NB4 (cell line): ENCODE measurements at regions not wholly inside any gene's neighbourhood (a gene's known extent, or its start where the extent isn't known, plus 50 kb on each side); places are given as distances from the start of the nearest gene placed in this dataset.

ENCODE experiments used
- DNase-seq: peaks from one replicate; pipeline ENCODE4 v3.0.0; 2010; ENCODE audit warnings: low read depth
- H3K4me3 ChIP-seq: one replicate; pipeline ENCODE4 v1.5.1; 2011; ENCODE audit warnings: mild to moderate bottlenecking, low read depth, low read length, moderate library complexity
- MYC ChIP-seq: IDR thresholded peaks from 2 replicates; pipeline ENCODE4 v1.6.1; 2011; ENCODE audit warnings: low read depth, low read length
- POLR2A ChIP-seq: IDR thresholded peaks from 2 replicates; pipeline ENCODE4 v1.6.1; 2011; ENCODE audit warnings: mild to moderate bottlenecking; ENCODE audit not compliant: insufficient read length; ENCODE audit errors: extremely low read depth
- TF ChIP-seq, protein P1 (sequence below): IDR thresholded peaks from one replicate; pipeline ENCODE4 v1.5.1; 2012; ENCODE audit warnings: low read depth, low read length
- TF ChIP-seq, protein P2 (sequence below): IDR thresholded peaks from 2 replicates; pipeline ENCODE4 v1.6.1; 2011; ENCODE audit warnings: low read depth, low read length

DNA sequence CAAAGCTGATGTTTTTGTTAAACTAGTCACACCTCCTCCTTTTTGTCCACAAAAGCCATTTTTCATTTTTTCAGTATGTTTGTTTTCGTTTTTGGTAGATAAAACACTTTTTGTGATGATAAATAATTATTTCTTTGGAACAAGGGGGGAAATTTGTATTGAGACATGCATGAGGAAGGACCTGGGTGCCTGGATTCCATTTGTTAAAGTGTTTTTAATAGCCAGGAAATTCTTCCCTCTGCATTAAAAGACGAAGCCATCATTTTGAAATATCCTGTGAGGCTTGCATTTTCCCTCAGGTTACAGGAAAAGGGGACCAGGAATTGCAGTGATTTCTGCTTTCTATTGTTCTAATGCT is 52.1 kb upstream of the CTLA4 start:
- H3K4me3 ChIP-seq, result no peak overlapping the region
- DNase-seq, result no peak
- TF ChIP-seq MYC (no peak), POLR2A (no peak)
- TF ChIP-seq, protein P1, sequence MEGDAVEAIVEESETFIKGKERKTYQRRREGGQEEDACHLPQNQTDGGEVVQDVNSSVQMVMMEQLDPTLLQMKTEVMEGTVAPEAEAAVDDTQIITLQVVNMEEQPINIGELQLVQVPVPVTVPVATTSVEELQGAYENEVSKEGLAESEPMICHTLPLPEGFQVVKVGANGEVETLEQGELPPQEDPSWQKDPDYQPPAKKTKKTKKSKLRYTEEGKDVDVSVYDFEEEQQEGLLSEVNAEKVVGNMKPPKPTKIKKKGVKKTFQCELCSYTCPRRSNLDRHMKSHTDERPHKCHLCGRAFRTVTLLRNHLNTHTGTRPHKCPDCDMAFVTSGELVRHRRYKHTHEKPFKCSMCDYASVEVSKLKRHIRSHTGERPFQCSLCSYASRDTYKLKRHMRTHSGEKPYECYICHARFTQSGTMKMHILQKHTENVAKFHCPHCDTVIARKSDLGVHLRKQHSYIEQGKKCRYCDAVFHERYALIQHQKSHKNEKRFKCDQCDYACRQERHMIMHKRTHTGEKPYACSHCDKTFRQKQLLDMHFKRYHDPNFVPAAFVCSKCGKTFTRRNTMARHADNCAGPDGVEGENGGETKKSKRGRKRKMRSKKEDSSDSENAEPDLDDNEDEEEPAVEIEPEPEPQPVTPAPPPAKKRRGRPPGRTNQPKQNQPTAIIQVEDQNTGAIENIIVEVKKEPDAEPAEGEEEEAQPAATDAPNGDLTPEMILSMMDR, result no peak
- TF ChIP-seq, protein P2, sequence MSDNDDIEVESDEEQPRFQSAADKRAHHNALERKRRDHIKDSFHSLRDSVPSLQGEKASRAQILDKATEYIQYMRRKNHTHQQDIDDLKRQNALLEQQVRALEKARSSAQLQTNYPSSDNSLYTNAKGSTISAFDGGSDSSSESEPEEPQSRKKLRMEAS, result no peak

DNA sequence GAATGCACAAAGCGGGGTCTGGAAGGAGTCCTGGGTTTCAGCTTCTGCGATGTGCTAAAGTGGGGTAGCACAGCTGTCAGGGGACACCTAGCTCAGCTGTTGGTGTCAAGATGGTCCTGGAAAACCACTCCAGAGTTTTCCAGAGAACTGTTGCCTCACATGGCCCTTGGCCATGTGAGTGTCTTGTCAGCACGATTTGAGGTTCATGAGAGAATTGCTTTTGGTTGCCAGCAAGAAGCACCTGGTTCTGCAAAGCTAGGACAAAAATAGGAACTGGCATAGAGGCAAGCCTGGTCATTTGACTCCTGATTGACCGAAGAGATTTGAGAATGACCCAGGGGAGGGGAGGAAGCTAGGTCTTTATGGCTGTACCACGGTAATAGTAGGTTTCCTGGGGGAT is 50.4 kb upstream of the CTLA4 start:
- no peak for DNase-seq
- TF ChIP-seq POLR2A (no peak), MYC (no peak)
- TF ChIP-seq, protein P1, result no peak
- TF ChIP-seq, protein P2, result no peak
- H3K4me3 ChIP-seq, result no peak overlapping the region
